ENCODE measurements at regions not wholly inside any gene's neighbourhood (a gene's known extent, or its start where the extent isn't known, plus 50 kb on each side); places are given as distances from the start of the nearest gene placed in this dataset.
"Not testable (repeated sequence)": the region's sequence is repeated elsewhere in the genome, so short reads cannot be mapped to it uniquely, and the experiment has no call there.

DNA sequence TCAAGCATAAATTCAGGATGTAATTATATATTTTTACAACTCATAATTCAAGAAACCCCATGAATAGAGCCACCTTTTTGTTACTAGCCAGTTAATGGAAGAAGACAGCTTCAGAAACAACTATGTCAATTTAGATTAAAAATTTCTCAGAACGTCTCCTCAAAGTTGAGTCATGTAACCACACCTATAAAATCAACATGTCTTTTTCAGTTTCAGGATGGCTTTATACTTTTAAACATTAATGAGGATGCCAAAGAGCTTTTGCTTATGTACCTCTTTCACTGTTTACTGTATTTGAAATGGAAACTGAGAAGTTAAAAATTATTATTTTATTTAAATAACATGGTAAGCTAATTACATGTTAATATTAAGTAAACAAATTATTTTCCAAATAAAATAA is 280.1 kb downstream of the PTH2R start:
- no peak overlapping the region for H3K4ac ChIP-seq (ENCODE audit: low read depth, low read length)
- no peak overlapping the region for H2BK120ac ChIP-seq (ENCODE audit: low read depth, low read length, poor library complexity, severe bottlenecking)
- H2BK5ac ChIP-seq (ENCODE audit: insufficient read length, low read length) = no peak overlapping the region
- no peaks in the 10 kb centered on the region for H3K9me3 ChIP-seq (ENCODE audit: control insufficient read depth, low read depth, low read length)
- no peaks in the 10 kb centered on the region for H4K20me1 ChIP-seq (ENCODE audit: control insufficient read depth, insufficient read depth, insufficient read length)
- no peaks in the 10 kb centered on the region for H3K79me2 ChIP-seq (ENCODE audit: insufficient read depth, low read length)
- no peak overlapping the region for H3K56ac ChIP-seq (ENCODE audit: insufficient read length, low read depth, low read length)
- Mint-ChIP-seq H3K27ac (no peak overlapping the region), H3K27me3 (ENCODE audit: low read depth) (no peaks in the 10 kb centered on the region), H3K9me3 (peaks cover 24 to 26% of the 10 kb centered on the region in 2 experiments; a peak in 4 of 5 replicates), H3K36me3 (ENCODE audit: insufficient read depth in 1 of 3, low read depth in 3 of 3) (peaks cover 4 to 14% (median 6%) of the 10 kb centered on the region in 3 experiments; a peak in 5 of 7 replicates), H3K4me1 (no peaks in the 10 kb centered on the region), H3K4me3 (no peak overlapping the region)
- no peak overlapping the region for H4K91ac ChIP-seq (ENCODE audit: insufficient read length, low read depth, low read length)
- H3T11ph ChIP-seq (ENCODE audit: low read length) = no peak overlapping the region
- no peak overlapping the region for H2AK5ac ChIP-seq (ENCODE audit: insufficient read length, low read length)
- TF ChIP-seq, protein P1, sequence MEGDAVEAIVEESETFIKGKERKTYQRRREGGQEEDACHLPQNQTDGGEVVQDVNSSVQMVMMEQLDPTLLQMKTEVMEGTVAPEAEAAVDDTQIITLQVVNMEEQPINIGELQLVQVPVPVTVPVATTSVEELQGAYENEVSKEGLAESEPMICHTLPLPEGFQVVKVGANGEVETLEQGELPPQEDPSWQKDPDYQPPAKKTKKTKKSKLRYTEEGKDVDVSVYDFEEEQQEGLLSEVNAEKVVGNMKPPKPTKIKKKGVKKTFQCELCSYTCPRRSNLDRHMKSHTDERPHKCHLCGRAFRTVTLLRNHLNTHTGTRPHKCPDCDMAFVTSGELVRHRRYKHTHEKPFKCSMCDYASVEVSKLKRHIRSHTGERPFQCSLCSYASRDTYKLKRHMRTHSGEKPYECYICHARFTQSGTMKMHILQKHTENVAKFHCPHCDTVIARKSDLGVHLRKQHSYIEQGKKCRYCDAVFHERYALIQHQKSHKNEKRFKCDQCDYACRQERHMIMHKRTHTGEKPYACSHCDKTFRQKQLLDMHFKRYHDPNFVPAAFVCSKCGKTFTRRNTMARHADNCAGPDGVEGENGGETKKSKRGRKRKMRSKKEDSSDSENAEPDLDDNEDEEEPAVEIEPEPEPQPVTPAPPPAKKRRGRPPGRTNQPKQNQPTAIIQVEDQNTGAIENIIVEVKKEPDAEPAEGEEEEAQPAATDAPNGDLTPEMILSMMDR (conservative IDR thresholded peaks at IDR 0.05) = no peak
- H2AFZ ChIP-seq (ENCODE audit: low read length) = no peak overlapping the region
- no peak overlapping the region for H3K4me2 ChIP-seq (ENCODE audit: insufficient read depth, insufficient read length, low read length)
- no peaks in the 10 kb centered on the region for H3K4me1 ChIP-seq (ENCODE audit: insufficient read depth, low read length)
- no peaks in the 10 kb centered on the region for H3K79me1 ChIP-seq (ENCODE audit: insufficient read depth, low read depth, low read length, poor library complexity, severe bottlenecking)
- no peak overlapping the region for H3K27ac ChIP-seq (ENCODE audit: insufficient read length, low read depth, low read length)
- H3K23me2 ChIP-seq (ENCODE audit: insufficient read length, low read depth, low read length, poor library complexity, severe bottlenecking) = no peaks in the 10 kb centered on the region
- no peak overlapping the region for H2BK20ac ChIP-seq (ENCODE audit: low read depth, low read length, poor library complexity, severe bottlenecking)
- no peak overlapping the region for H3K18ac ChIP-seq (ENCODE audit: insufficient read length, low read depth, low read length)
- H2BK12ac ChIP-seq (ENCODE audit: insufficient read length, low read depth, low read length) = no peak overlapping the region
- H3K14ac ChIP-seq (ENCODE audit: insufficient read depth, low read length) = no peak overlapping the region
- no peak overlapping the region for H3K9ac ChIP-seq (ENCODE audit: extremely low read depth, insufficient read length, low read length)
- H3K27me3 ChIP-seq (ENCODE audit: insufficient read depth, low read length) = no peaks in the 10 kb centered on the region
- H3K23ac ChIP-seq (ENCODE audit: insufficient read length, low read depth, low read length) = no peak overlapping the region
- no peak for DNase-seq
- no peak overlapping the region for H2BK15ac ChIP-seq (ENCODE audit: low read depth, low read length)
- no peak overlapping the region for H4K8ac ChIP-seq (replicated peaks; ENCODE audit: insufficient read length, low read depth, low read length)
- WGBS (ENCODE audit: extremely low coverage, insufficient read length, low lambda C conversion rate) = no CpG with 5 or more reads among the region's 1 CpG
- H4K5ac ChIP-seq (ENCODE audit: insufficient read length, low read depth, low read length) = no peak overlapping the region

DNA sequence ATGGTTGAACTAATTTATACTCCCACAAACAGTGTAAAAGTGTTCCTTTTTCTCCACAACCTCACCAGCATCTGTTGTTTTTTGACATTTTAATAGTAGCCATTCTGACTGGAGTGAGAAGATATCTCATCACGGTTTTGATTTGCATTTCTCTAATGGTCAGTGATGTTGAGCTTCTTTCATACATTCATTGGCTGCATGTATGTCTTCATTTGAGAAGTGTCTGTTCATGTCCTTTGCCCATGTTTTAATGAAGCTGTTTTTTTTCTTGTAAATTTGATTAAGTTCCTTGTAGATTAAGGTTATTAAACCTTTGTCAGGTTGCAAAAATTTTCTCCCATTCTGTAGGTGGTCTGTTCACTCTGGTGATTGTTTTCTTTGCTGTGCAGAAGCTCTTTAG is 281.1 kb downstream of the PTH2R start:
- not testable (repeated sequence) for H4K20me1 ChIP-seq (ENCODE audit: control insufficient read depth, insufficient read depth, insufficient read length); H2BK120ac ChIP-seq (ENCODE audit: low read depth, low read length, poor library complexity, severe bottlenecking); H3K27me3 Mint-ChIP-seq (ENCODE audit: low read depth); H3K27ac Mint-ChIP-seq; H3T11ph ChIP-seq (ENCODE audit: low read length); H2AFZ ChIP-seq (ENCODE audit: low read length); H2AK5ac ChIP-seq (ENCODE audit: insufficient read length, low read length); H2BK15ac ChIP-seq (ENCODE audit: low read depth, low read length); H3K4me3 Mint-ChIP-seq; H4K8ac ChIP-seq (replicated peaks; ENCODE audit: insufficient read length, low read depth, low read length); H2BK20ac ChIP-seq (ENCODE audit: low read depth, low read length, poor library complexity, severe bottlenecking); H4K5ac ChIP-seq (ENCODE audit: insufficient read length, low read depth, low read length); H2BK5ac ChIP-seq (ENCODE audit: insufficient read length, low read length); H2BK12ac ChIP-seq (ENCODE audit: insufficient read length, low read depth, low read length); H3K4me1 Mint-ChIP-seq; H3K4ac ChIP-seq (ENCODE audit: low read depth, low read length); H3K4me1 ChIP-seq (ENCODE audit: insufficient read depth, low read length); H3K27me3 ChIP-seq (ENCODE audit: insufficient read depth, low read length); H3K4me2 ChIP-seq (ENCODE audit: insufficient read depth, insufficient read length, low read length); H3K23me2 ChIP-seq (ENCODE audit: insufficient read length, low read depth, low read length, poor library complexity, severe bottlenecking); H3K79me2 ChIP-seq (ENCODE audit: insufficient read depth, low read length); H3K9ac ChIP-seq (ENCODE audit: extremely low read depth, insufficient read length, low read length); H3K14ac ChIP-seq (ENCODE audit: insufficient read depth, low read length); H3K9me3 ChIP-seq (ENCODE audit: control insufficient read depth, low read depth, low read length); H3K56ac ChIP-seq (ENCODE audit: insufficient read length, low read depth, low read length); H3K18ac ChIP-seq (ENCODE audit: insufficient read length, low read depth, low read length); DNase-seq; H4K91ac ChIP-seq (ENCODE audit: insufficient read length, low read depth, low read length); H3K23ac ChIP-seq (ENCODE audit: insufficient read length, low read depth, low read length); H3K27ac ChIP-seq (ENCODE audit: insufficient read length, low read depth, low read length); H3K79me1 ChIP-seq (ENCODE audit: insufficient read depth, low read depth, low read length, poor library complexity, severe bottlenecking)
- Mint-ChIP-seq H3K36me3 (ENCODE audit: insufficient read depth in 1 of 3, low read depth in 3 of 3) (peaks cover 3 to 10% (median 6%) of the 10 kb centered on the region in 3 experiments; a peak in 4 of 7 replicates), H3K9me3 (peaks cover 19 to 23% of the 10 kb centered on the region in 2 experiments; a peak in 4 of 5 replicates)
- WGBS (ENCODE audit: extremely low coverage, insufficient read length, low lambda C conversion rate) = no CpG with 5 or more reads among the region's 1 CpG

Data from H9 (cell line).